ENCODE measurements at regions not wholly inside any gene's neighbourhood (a gene's known extent, or its start where the extent isn't known, plus 50 kb on each side); places are given as distances from the start of the nearest gene placed in this dataset.

- no peak for DNase-seq (ENCODE audit: low read depth in 2 of 2)
- TF ChIP-seq CTCF (IDR thresholded peaks at IDR 0.05; ENCODE audit: low read depth, low read length): no peak
- no peak overlapping the region for H3K4me3 ChIP-seq (replicated peaks in 1 of 2; ENCODE audit: low read depth in 2 of 2, low read length in 2 of 2)
Measured at GRCh38 chr14:76583805-76584204, 177.5 kb upstream of the VASH1 start.

- H3K4me3 ChIP-seq (replicated peaks in 1 of 2; ENCODE audit: low read depth in 2 of 2, low read length in 2 of 2): no peak overlapping the region
- no peak for TF ChIP-seq CTCF (IDR thresholded peaks at IDR 0.05; ENCODE audit: low read depth, low read length)
- no peak for DNase-seq (ENCODE audit: low read depth in 2 of 2)
Measured at GRCh38 chr14:76584271-76584702, 177.0 kb upstream of the VASH1 start.

GRCh38 chr14:76585616-76586015 is 175.7 kb upstream of the VASH1 start:
- TF ChIP-seq CTCF (IDR thresholded peaks at IDR 0.05; ENCODE audit: low read depth, low read length): no peak
- no peak overlapping the region for H3K4me3 ChIP-seq (replicated peaks in 1 of 2; ENCODE audit: low read depth in 2 of 2, low read length in 2 of 2)
- no peak for DNase-seq (ENCODE audit: low read depth in 2 of 2)

- no peak for TF ChIP-seq CTCF (IDR thresholded peaks at IDR 0.05; ENCODE audit: low read depth, low read length)
- no peak overlapping the region for H3K4me3 ChIP-seq (replicated peaks in 1 of 2; ENCODE audit: low read depth in 2 of 2, low read length in 2 of 2)
- no peak for DNase-seq (ENCODE audit: low read depth in 2 of 2)
Measured at GRCh38 chr14:76589246-76589645, 172.0 kb upstream of the VASH1 start.

- DNase-seq (ENCODE audit: low read depth in 2 of 2): no peak
- TF ChIP-seq CTCF (IDR thresholded peaks at IDR 0.05; ENCODE audit: low read depth, low read length): no peak
- no peak overlapping the region for H3K4me3 ChIP-seq (replicated peaks in 1 of 2; ENCODE audit: low read depth in 2 of 2, low read length in 2 of 2)
Measured at GRCh38 chr14:76591266-76591665, 170.0 kb upstream of the VASH1 start.

- DNase-seq (ENCODE audit: low read depth in 2 of 2): no peak
- no peak overlapping the region for H3K4me3 ChIP-seq (replicated peaks in 1 of 2; ENCODE audit: low read depth in 2 of 2, low read length in 2 of 2)
- TF ChIP-seq CTCF (IDR thresholded peaks at IDR 0.05; ENCODE audit: low read depth, low read length): no peak
Measured at GRCh38 chr14:76595266-76595665, 166.0 kb upstream of the VASH1 start.

GRCh38 chr14:76597387-76597786 is 163.9 kb upstream of the VASH1 start:
- DNase-seq (ENCODE audit: low read depth in 2 of 2): no peak
- TF ChIP-seq CTCF (IDR thresholded peaks at IDR 0.05; ENCODE audit: low read depth, low read length): no peak

More at GRCh38 chr14:76597387-76597786, 163.9 kb upstream of the VASH1 start:
- H3K4me3 ChIP-seq (replicated peaks in 1 of 2; ENCODE audit: low read depth in 2 of 2, low read length in 2 of 2): no peak overlapping the region

All from cardiac fibroblast (primary cell).